Osteocyte (in vitro differentiated cells): ENCODE measurements at regions not wholly inside any gene's neighbourhood (a gene's known extent, or its start where the extent isn't known, plus 50 kb on each side); places are given as distances from the start of the nearest gene placed in this dataset.

Source experiments
- DNase-seq: peaks from one replicate; pipeline ENCODE4 v3.0.0; 2021; ENCODE audit warnings: mixed read lengths; ENCODE audit not compliant: unreplicated experiment; ENCODE audit errors: extremely low spot score
- H3K27ac Mint-ChIP-seq: one replicate; pipeline ENCODE4 v1.8.0; 2021; ENCODE audit warnings: mild to moderate bottlenecking, mixed read lengths; ENCODE audit not compliant: unreplicated experiment
- H3K27me3 Mint-ChIP-seq: one replicate; pipeline ENCODE4 v1.8.0; 2021; ENCODE audit warnings: mixed read lengths; ENCODE audit not compliant: unreplicated experiment
- H3K36me3 Mint-ChIP-seq: one replicate; pipeline ENCODE4 v1.8.0; 2021; ENCODE audit warnings: mixed read lengths; ENCODE audit not compliant: unreplicated experiment
- H3K4me1 Mint-ChIP-seq: one replicate; pipeline ENCODE4 v1.8.0; 2021; ENCODE audit warnings: mixed read lengths; ENCODE audit not compliant: unreplicated experiment
- H3K4me3 Mint-ChIP-seq: one replicate; pipeline ENCODE4 v1.8.0; 2021; ENCODE audit warnings: mild to moderate bottlenecking, moderate library complexity, mixed read lengths; ENCODE audit not compliant: unreplicated experiment
- H3K9me3 Mint-ChIP-seq: one replicate; pipeline ENCODE4 v1.8.0; 2021; ENCODE audit warnings: mixed read lengths; ENCODE audit not compliant: unreplicated experiment
- TF ChIP-seq, protein P1 (sequence below): fragments of 200-600 bp; sonication (generic); IDR thresholded peaks from 2 replicates; pipeline ENCODE4 v1.5.0; 2021; ENCODE audit warnings: antibody characterized with exemption, mild to moderate bottlenecking, moderate library complexity

GRCh38 chr20:24877652-24878051 is 71.4 kb upstream of the CST7 start:
- Mint-ChIP-seq H3K27ac (no peak overlapping the region), H3K4me1 (no peaks in the 10 kb centered on the region), H3K27me3 (peaks cover 9% of the 10 kb centered on the region), H3K9me3 (no peaks in the 10 kb centered on the region), H3K4me3 (no peak overlapping the region), H3K36me3 (no peaks in the 10 kb centered on the region)
- DNase-seq = no peak
- TF ChIP-seq, protein P1, sequence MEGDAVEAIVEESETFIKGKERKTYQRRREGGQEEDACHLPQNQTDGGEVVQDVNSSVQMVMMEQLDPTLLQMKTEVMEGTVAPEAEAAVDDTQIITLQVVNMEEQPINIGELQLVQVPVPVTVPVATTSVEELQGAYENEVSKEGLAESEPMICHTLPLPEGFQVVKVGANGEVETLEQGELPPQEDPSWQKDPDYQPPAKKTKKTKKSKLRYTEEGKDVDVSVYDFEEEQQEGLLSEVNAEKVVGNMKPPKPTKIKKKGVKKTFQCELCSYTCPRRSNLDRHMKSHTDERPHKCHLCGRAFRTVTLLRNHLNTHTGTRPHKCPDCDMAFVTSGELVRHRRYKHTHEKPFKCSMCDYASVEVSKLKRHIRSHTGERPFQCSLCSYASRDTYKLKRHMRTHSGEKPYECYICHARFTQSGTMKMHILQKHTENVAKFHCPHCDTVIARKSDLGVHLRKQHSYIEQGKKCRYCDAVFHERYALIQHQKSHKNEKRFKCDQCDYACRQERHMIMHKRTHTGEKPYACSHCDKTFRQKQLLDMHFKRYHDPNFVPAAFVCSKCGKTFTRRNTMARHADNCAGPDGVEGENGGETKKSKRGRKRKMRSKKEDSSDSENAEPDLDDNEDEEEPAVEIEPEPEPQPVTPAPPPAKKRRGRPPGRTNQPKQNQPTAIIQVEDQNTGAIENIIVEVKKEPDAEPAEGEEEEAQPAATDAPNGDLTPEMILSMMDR = no peak

DNA sequence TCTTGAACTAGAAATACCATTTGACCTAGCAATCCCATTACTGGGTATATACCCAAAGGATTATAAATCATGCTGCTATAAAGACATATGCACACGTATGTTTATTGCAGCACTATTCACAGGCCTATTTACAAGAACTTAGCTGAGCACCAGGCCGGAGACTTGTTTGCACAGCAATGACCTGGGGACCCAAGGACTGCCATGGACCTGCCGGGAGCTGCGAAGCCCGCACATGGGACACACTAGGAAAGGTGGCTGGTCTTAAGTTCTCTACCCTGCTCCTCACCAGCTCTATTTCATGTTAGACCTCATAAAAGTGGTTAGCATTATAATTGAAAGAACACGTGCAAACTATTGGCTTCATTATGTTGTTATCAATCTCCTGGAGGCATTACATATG is 70.4 kb upstream of the CST7 start:
- Mint-ChIP-seq H3K4me1 (no peaks in the 10 kb centered on the region), H3K27ac (no peak overlapping the region), H3K36me3 (no peaks in the 10 kb centered on the region), H3K9me3 (peaks cover 7% of the 10 kb centered on the region), H3K4me3 (no peak overlapping the region), H3K27me3 (peaks cover 13% of the 10 kb centered on the region)
- no peak for DNase-seq
- TF ChIP-seq, protein P1 = no peak

DNA sequence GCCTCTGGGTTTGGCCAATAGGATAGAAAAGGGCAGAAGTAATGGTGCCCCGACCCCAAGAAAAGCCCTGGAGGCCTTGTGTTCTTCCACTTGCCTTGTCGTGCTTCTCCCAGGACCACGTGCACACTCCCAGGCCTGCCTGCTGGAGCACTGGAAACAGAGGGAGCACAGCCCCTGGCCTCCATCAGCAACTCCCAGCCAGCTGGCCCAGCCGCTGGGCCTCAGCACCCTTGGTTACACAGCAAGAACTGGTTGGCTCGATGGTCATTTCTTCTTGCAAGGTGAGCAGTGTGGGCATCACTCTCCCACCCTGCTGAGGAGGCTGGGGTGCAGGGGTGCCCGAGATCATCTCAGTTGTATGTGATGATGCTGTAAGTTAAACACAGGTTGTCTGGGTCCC is 69.2 kb upstream of the CST7 start:
- H3K27ac Mint-ChIP-seq = no peak overlapping the region
- peaks cover 18% of the 10 kb centered on the region for H3K27me3 Mint-ChIP-seq
- no peaks in the 10 kb centered on the region for H3K4me1 Mint-ChIP-seq
- peak; percentile 68 for DNase-seq
- H3K9me3 Mint-ChIP-seq = peaks cover 10% of the 10 kb centered on the region
- no peak overlapping the region for H3K4me3 Mint-ChIP-seq
- H3K36me3 Mint-ChIP-seq = no peaks in the 10 kb centered on the region
- TF ChIP-seq, protein P1 = no peak

- H3K36me3 Mint-ChIP-seq = no peaks in the 10 kb centered on the region
These were observed 68.7 kb upstream of the CST7 start for GRCh38 chr20:24880356-24880755.

GRCh38 chr20:24890286-24890685 is 58.8 kb upstream of the CST7 start:
- peaks cover 21% of the 10 kb centered on the region for H3K27me3 Mint-ChIP-seq
- H3K9me3 Mint-ChIP-seq = no peaks in the 10 kb centered on the region
- no peak overlapping the region for H3K27ac Mint-ChIP-seq
- H3K4me1 Mint-ChIP-seq = no peaks in the 10 kb centered on the region
- no peak overlapping the region for H3K4me3 Mint-ChIP-seq
- DNase-seq = no peak
- TF ChIP-seq, protein P1 = no peak
- H3K36me3 Mint-ChIP-seq = no peaks in the 10 kb centered on the region

More at GRCh38 chr20:24880356-24880755, 68.7 kb upstream of the CST7 start:
- peaks cover 18% of the 10 kb centered on the region for H3K27me3 Mint-ChIP-seq
- H3K27ac Mint-ChIP-seq = no peak overlapping the region
- peaks cover 10% of the 10 kb centered on the region for H3K9me3 Mint-ChIP-seq
- TF ChIP-seq, protein P1 = no peak
- no peaks in the 10 kb centered on the region for H3K4me1 Mint-ChIP-seq
- DNase-seq = no peak
- H3K4me3 Mint-ChIP-seq = no peak overlapping the region
